DND-41 (cell line): ENCODE measurements at regions not wholly inside any gene's neighbourhood (a gene's known extent, or its start where the extent isn't known, plus 50 kb on each side); places are given as distances from the start of the nearest gene placed in this dataset.

Experiments used
- ATAC-seq: fragments of 200-7000 bp; cut with Tn5 transposase; 3 replicates; pipeline ENCODE4 v1.9.1; 2021; ENCODE audit warnings: low read depth; ENCODE audit not compliant: insufficient read depth
- DNase-seq: peaks from one replicate; pipeline ENCODE4 v3.0.0-alpha.2; 2020
- H2AFZ ChIP-seq: 2 replicates; pipeline ENCODE4 v1.6.0; 2012; ENCODE audit warnings: low read depth, low read length
- H3K27ac ChIP-seq: 2 replicates; pipeline ENCODE4 v1.5.1; 2012; ENCODE audit warnings: low read length, inconsistent platforms
- H3K27me3 ChIP-seq: fragments of 200-600 bp; sonication (generic); 2 replicates; pipeline ENCODE4 v1.6.0; 2012; ENCODE audit warnings: low read length, mild to moderate bottlenecking, inconsistent platforms; ENCODE audit not compliant: insufficient read depth, poor library complexity
- H3K36me3 ChIP-seq: 2 replicates; pipeline ENCODE4 v1.5.1; 2012; ENCODE audit warnings: low read length, inconsistent platforms; ENCODE audit not compliant: insufficient read depth
- H3K4me1 ChIP-seq: 2 replicates; pipeline ENCODE4 v1.5.1; 2012; ENCODE audit warnings: mild to moderate bottlenecking, low read length; ENCODE audit not compliant: insufficient read depth
- H3K4me2 ChIP-seq: 2 replicates; pipeline ENCODE4 v1.6.0; 2012; ENCODE audit warnings: mild to moderate bottlenecking, moderate library complexity, low read length, inconsistent platforms; ENCODE audit not compliant: insufficient read depth
- H3K4me3 ChIP-seq, 2 experiments: fragments of 200-600 bp in 1 of 2; shearing (Covaris generic) in 1 of 2; 2 replicates each; pipeline ENCODE4 v1.5.1; 2012 to 2016; ENCODE audit warnings: inconsistent platforms in 2 of 2, low read length in 2 of 2, mild to moderate bottlenecking in 2 of 2, low read depth in 1 of 2, moderate library complexity in 1 of 2
- H3K79me2 ChIP-seq: 2 replicates; pipeline ENCODE4 v1.6.0; 2012; ENCODE audit warnings: low read length, inconsistent platforms; ENCODE audit not compliant: insufficient read depth
- H3K9ac ChIP-seq: 2 replicates; pipeline ENCODE4 v1.6.0; 2012; ENCODE audit warnings: low read depth, mild to moderate bottlenecking, inconsistent platforms, low read length, moderate library complexity
- H3K9me3 ChIP-seq: 2 replicates; pipeline ENCODE4 v1.5.1; 2012; ENCODE audit warnings: low read length, moderate library complexity, mild to moderate bottlenecking, inconsistent platforms; ENCODE audit not compliant: insufficient read depth, severe bottlenecking
- H4K20me1 ChIP-seq: 2 replicates; pipeline ENCODE4 v1.6.0; 2012; ENCODE audit warnings: low read length; ENCODE audit not compliant: insufficient read depth
- EZH2 ChIP-seq: IDR thresholded peaks from 3 replicates; pipeline ENCODE4 v1.6.1; 2012; ENCODE audit warnings: borderline replicate concordance, low read depth, mild to moderate bottlenecking, moderate library complexity, low read length, inconsistent platforms; ENCODE audit not compliant: severe bottlenecking
- TF ChIP-seq, protein P1 (sequence below): IDR thresholded peaks from 2 replicates; pipeline ENCODE4 v1.5.1; 2012; ENCODE audit warnings: borderline replicate concordance, low read length, moderate library complexity, mild to moderate bottlenecking; ENCODE audit not compliant: poor library complexity, severe bottlenecking; ENCODE audit errors: extremely low read depth

DNA sequence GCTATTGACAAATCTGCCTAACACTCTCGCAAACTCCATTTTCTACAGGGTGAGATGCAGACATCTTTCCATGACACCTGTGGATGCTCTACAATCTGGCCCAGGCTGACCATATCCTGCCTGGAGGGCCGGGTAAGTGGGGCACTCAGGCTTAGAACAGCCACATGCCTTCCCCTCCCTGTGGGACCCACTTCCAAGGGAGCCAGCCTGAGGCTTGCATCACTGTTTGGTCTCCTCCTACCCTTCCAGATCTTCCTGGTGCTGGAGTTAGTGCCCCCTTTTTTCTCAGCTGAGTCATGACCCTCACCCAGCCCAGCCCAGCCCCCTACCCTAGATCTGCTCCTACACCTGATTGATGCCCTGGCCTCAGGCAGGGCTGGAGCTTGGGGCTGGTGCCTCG, 62.0 kb upstream of the KCNK12 start:
- Histone ChIP-seq H3K79me2 (no peaks in the 10 kb centered on the region), H3K9ac (no peak overlapping the region), H3K4me1 (no peaks in the 10 kb centered on the region), H3K27me3 (no peaks in the 10 kb centered on the region), H3K4me3 (no peak overlapping the region), H3K27ac (no peak overlapping the region), H4K20me1 (no peaks in the 10 kb centered on the region), H3K36me3 (no peaks in the 10 kb centered on the region), H3K4me2 (no peak overlapping the region), H3K9me3 (no peaks in the 10 kb centered on the region), H2AFZ (no peak overlapping the region)
- DNase-seq, result no peak
- ATAC-seq, result no peak
- TF ChIP-seq EZH2, result no peak

DNA sequence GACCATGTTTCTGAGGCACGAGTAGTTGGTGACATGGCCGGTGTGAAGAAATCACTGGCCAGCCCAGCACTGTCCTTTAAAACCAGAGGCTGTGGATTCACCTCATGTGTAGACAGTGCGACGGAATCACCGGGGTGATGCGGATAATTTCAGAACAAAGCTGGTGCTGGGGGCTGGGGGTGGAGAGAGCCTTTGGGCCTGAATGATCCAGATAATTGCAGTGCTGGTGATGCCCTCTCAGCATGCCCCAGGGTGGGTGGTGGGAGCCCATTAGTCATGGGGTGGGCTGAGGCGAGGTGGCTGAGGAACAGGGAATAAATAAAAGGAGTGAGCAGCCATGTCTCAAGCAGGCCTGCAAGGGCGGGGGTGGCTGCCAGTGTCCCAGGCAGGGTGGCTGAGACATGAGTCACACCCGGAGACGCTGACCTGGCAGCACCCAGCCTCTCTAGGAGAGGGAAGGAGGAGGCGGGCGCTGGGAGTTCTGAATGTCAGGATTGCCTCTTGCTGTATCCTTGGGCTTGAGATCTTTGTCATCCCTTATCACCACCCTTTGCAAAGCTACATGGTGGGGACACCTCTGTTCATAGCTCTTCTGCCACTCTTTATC, 61.1 kb upstream of the KCNK12 start:
- H2AFZ ChIP-seq, result no peak overlapping the region
- DNase-seq, result no peak
- no peaks in the 10 kb centered on the region for H3K9me3 ChIP-seq
- no peaks in the 10 kb centered on the region for H4K20me1 ChIP-seq
- no peak for ATAC-seq
- H3K4me3 ChIP-seq, result no peak overlapping the region
- no peak overlapping the region for H3K27ac ChIP-seq
- H3K4me1 ChIP-seq, result no peaks in the 10 kb centered on the region
- no peaks in the 10 kb centered on the region for H3K36me3 ChIP-seq
- TF ChIP-seq EZH2, result no peak
- TF ChIP-seq, protein P1, sequence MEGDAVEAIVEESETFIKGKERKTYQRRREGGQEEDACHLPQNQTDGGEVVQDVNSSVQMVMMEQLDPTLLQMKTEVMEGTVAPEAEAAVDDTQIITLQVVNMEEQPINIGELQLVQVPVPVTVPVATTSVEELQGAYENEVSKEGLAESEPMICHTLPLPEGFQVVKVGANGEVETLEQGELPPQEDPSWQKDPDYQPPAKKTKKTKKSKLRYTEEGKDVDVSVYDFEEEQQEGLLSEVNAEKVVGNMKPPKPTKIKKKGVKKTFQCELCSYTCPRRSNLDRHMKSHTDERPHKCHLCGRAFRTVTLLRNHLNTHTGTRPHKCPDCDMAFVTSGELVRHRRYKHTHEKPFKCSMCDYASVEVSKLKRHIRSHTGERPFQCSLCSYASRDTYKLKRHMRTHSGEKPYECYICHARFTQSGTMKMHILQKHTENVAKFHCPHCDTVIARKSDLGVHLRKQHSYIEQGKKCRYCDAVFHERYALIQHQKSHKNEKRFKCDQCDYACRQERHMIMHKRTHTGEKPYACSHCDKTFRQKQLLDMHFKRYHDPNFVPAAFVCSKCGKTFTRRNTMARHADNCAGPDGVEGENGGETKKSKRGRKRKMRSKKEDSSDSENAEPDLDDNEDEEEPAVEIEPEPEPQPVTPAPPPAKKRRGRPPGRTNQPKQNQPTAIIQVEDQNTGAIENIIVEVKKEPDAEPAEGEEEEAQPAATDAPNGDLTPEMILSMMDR, result no peak
- no peaks in the 10 kb centered on the region for H3K27me3 ChIP-seq
- no peaks in the 10 kb centered on the region for H3K79me2 ChIP-seq
- H3K9ac ChIP-seq, result no peak overlapping the region
- no peak overlapping the region for H3K4me2 ChIP-seq

DNA sequence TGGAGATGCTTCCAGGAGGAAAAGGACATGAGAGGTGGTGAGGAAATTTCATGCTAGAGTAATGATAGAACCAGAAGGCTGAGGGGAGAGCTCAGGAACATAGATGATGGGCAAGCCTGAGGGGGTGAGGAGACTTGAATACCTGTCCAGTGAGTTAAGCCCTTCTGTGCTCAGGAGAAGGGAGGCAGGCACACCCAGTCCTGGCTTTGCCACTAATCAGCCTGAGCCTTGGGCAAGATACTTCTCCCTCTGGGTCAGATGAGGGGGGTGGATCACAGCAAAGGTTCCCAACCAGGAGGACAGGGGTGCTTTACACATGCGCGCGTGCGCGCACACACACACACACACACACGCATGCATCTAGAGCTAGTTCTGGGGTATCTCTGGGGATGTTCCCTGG, 60.5 kb upstream of the KCNK12 start:
- Histone ChIP-seq H3K36me3 (no peaks in the 10 kb centered on the region), H4K20me1 (no peaks in the 10 kb centered on the region), H3K9me3 (no peaks in the 10 kb centered on the region), H3K9ac (no peak overlapping the region), H3K4me2 (no peak overlapping the region), H2AFZ (no peak overlapping the region), H3K4me1 (no peaks in the 10 kb centered on the region), H3K79me2 (no peaks in the 10 kb centered on the region), H3K27ac (no peak overlapping the region), H3K27me3 (no peaks in the 10 kb centered on the region), H3K4me3 (no peak overlapping the region)
- TF ChIP-seq, protein P1, result no peak
- no peak for TF ChIP-seq EZH2
- ATAC-seq, result no peak
- no peak for DNase-seq

DNA sequence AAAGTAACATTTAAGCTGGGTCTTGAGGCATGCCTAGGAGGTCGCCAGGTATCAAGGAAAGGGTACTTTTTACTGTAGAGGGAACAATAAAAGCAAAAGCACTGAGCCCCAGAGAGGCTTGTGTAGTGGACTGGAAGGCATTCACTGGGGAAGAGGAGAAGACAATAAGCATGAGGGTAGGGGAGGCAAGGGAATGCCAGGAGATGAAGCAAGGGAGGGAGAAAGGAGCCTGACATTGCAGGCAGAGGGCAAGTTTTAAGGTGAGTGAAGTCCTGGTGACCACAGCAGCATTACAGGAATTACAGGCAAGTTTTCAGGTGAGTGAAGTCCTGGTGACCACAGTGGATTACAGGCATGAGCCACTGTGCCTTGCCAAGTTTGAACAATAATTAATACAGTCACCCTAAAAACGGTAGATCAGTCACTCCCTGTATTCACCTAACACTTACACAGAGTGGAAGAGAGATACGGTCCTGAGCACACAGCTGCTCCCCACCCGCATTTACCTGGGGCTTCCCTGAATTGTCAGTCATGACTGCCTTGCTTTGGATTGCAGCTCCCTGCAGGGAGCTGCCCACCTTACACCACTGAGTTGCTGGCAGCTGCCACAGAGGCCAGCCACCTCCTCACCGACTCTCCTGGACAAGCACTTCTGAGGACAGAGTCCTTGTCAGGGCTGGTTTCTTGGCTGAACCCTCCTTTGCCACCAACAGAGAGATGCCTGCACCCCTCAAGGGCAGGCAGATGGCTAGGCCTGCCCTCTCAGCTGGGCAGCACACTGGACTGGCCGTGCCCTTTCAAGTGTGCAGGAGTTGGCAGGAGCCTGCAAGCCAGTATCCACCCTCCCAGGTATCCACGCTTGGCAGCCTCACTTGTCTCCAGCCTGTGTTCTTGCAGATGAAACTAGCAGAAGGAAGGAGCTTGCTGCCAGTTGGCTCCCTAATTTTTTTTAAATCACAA, 59.0 kb upstream of the KCNK12 start:
- Histone ChIP-seq H2AFZ (no peak overlapping the region), H3K4me2 (no peak overlapping the region), H3K27ac (no peak overlapping the region), H3K79me2 (no peaks in the 10 kb centered on the region), H3K9me3 (no peaks in the 10 kb centered on the region), H3K36me3 (no peaks in the 10 kb centered on the region), H4K20me1 (no peaks in the 10 kb centered on the region), H3K4me1 (no peaks in the 10 kb centered on the region), H3K9ac (no peak overlapping the region), H3K4me3 (no peak overlapping the region), H3K27me3 (no peaks in the 10 kb centered on the region)
- no peak for ATAC-seq
- DNase-seq, result no peak
- no peak for TF ChIP-seq EZH2
- TF ChIP-seq, protein P1, result no peak
